Activated CD8-positive, alpha-beta T cell treated with anti-CD3 and anti-CD28 coated beads for 36 hours (primary cell): ENCODE measurements at regions not wholly inside any gene's neighbourhood (a gene's known extent, or its start where the extent isn't known, plus 50 kb on each side); places are given as distances from the start of the nearest gene placed in this dataset.

Source experiments
- ATAC-seq: fragments of 200-7000 bp; cut with Tn5 transposase; one replicate; pipeline ENCODE4 v1.10.0; 2021; ENCODE audit warnings: mild to moderate bottlenecking, moderate library complexity
- CTCF ChIA-PET: fragments of 350-600 bp; sonication (Branson Sonifier 250); formaldehyde crosslinking; loops from one replicate; lab custom pipeline; 2021; ENCODE audit warnings: antibody characterized with exemption; lab: Charles Lee
- POLR2A ChIA-PET: fragments of 350-600 bp; sonication (Branson Sonifier 250); formaldehyde crosslinking; loops from one replicate; lab custom pipeline; 2021; ENCODE audit warnings: antibody characterized with exemption; lab: Charles Lee
- DNase-seq: peaks from one replicate; pipeline ENCODE4 v3.0.0-alpha.2; 2020
- H3K27ac Mint-ChIP-seq: one replicate; pipeline ENCODE4 v1.8.0; 2021; ENCODE audit warnings: mild to moderate bottlenecking, mixed read lengths
- H3K27me3 Mint-ChIP-seq: one replicate; pipeline ENCODE4 v1.8.0; 2021; ENCODE audit warnings: mixed read lengths
- H3K36me3 Mint-ChIP-seq: one replicate; pipeline ENCODE4 v1.8.0; 2021; ENCODE audit warnings: low read depth, mixed read lengths
- H3K4me1 Mint-ChIP-seq: one replicate; pipeline ENCODE4 v1.8.0; 2021; ENCODE audit warnings: low read depth, mixed read lengths
- H3K4me3 Mint-ChIP-seq: one replicate; pipeline ENCODE4 v1.8.0; 2021; ENCODE audit warnings: mild to moderate bottlenecking, moderate library complexity, mixed read lengths
- H3K9me3 Mint-ChIP-seq: one replicate; pipeline ENCODE4 v1.8.0; 2021; ENCODE audit warnings: mixed read lengths
- CTCF ChIP-seq: fragments of 200-600 bp; IDR thresholded peaks from one replicate; pipeline ENCODE4 v1.8.0; 2022; ENCODE audit warnings: antibody characterized with exemption, mild to moderate bottlenecking
- intact Hi-C: fragments of 100-400 bp; cut with micrococcal nuclease; formaldehyde crosslinking; loops from one replicate; pipeline ENCODE4 v1.10.0; 2022

- H3K9me3 Mint-ChIP-seq, result no peaks in the 10 kb centered on the region
- intact Hi-C loops, result no loop called here
- H3K27me3 Mint-ChIP-seq, result peaks cover 34% of the 10 kb centered on the region
- TF ChIP-seq CTCF, result no peak
- ChIA-PET POLR2A (interaction anchor here (0.7 to 1.2 kb wide), 3 partner anchors 13 to 138 kb away, joined by 3 to 4 read pairs (median 3); no protein-coding TSS in a partner anchor), CTCF (interaction anchor here (1.0 to 2.1 kb wide), 4 partner anchors 60 to 278 kb away, joined by 3 to 5 read pairs (median 4); no protein-coding TSS in a partner anchor)
- ATAC-seq, result peak; percentile 59
- H3K4me1 Mint-ChIP-seq, result peaks cover 34% of the 10 kb centered on the region
- peak; percentile 85 for DNase-seq
- H3K27ac Mint-ChIP-seq, result peak overlapping the region; percentile 11
- H3K36me3 Mint-ChIP-seq, result peaks cover 8% of the 10 kb centered on the region
- peak overlapping the region; percentile 95 for H3K4me3 Mint-ChIP-seq
Observed at GRCh38 chr6:44002593-44003344, 124.5 kb downstream of the MRPL14 start.

- ChIA-PET POLR2A (interaction anchor here (1.5 kb wide), 1 partner anchor 231 kb away, joined by 6 read pairs; the partner anchor contains the start of gene VEGFA), CTCF (interaction anchor here (2.1 to 2.3 kb wide), 3 partner anchors 60 to 233 kb away, joined by 5 to 8 read pairs (median 6); partner anchors contain the start of gene VEGFA)
- intact Hi-C loops, result no loop called here
- TF ChIP-seq CTCF, result no peak
- ATAC-seq (peak; percentile 5), DNase-seq (peak; percentile 67)
- Mint-ChIP-seq H3K27ac (peak overlapping the region; percentile 11), H3K9me3 (no peaks in the 10 kb centered on the region), H3K4me3 (peak overlapping the region; percentile 95), H3K4me1 (peaks cover 34% of the 10 kb centered on the region), H3K36me3 (peaks cover 8% of the 10 kb centered on the region), H3K27me3 (peaks cover 33% of the 10 kb centered on the region)
Observed at GRCh38 chr6:44002067-44002592, 125.1 kb downstream of the MRPL14 start.

- peak; percentile 50 for TF ChIP-seq CTCF
- CTCF ChIA-PET, result interaction anchor here (0.9 to 2.3 kb wide), 6 partner anchors 8 to 232 kb away, joined by 3 to 8 read pairs (median 5); partner anchors contain the start of gene VEGFA
- Mint-ChIP-seq H3K27ac (peak overlapping the region; percentile 96), H3K9me3 (no peaks in the 10 kb centered on the region), H3K4me3 (peak overlapping the region; percentile 95), H3K4me1 (peaks cover 34% of the 10 kb centered on the region), H3K36me3 (peaks cover 8% of the 10 kb centered on the region), H3K27me3 (peaks cover 31% of the 10 kb centered on the region)
- DNase-seq (peak; percentile 71), ATAC-seq (peak; percentile 37)
- POLR2A ChIA-PET, result interaction anchor here (0.6 to 1.5 kb wide), 2 partner anchors 77 to 231 kb away, joined by 3 to 6 read pairs; partner anchors contain the start of gene VEGFA
- intact Hi-C loops, result no loop called here
Observed at GRCh38 chr6:44001318-44002066, 125.8 kb downstream of the MRPL14 start.

GRCh38 chr6:44000164-44000842, 126.9 kb downstream of the MRPL14 start:
- Mint-ChIP-seq H3K27me3 (peaks cover 25% of the 10 kb centered on the region), H3K27ac (peak overlapping the region; percentile 96), H3K9me3 (no peaks in the 10 kb centered on the region), H3K36me3 (peaks cover 8% of the 10 kb centered on the region), H3K4me3 (peak overlapping the region; percentile 95), H3K4me1 (peaks cover 34% of the 10 kb centered on the region)
- POLR2A ChIA-PET, result interaction anchor here (0.6 to 0.7 kb wide), 2 partner anchors 20 to 78 kb away, joined by 3 read pairs; no protein-coding TSS in a partner anchor
- intact Hi-C loops, result no loop called here
- CTCF ChIA-PET, result interaction anchor here (0.6 to 2.3 kb wide), 8 partner anchors 9 to 350 kb away, joined by 3 to 8 read pairs (median 4); partner anchors contain the start of gene VEGFA
- peak; percentile 70 for ATAC-seq
- TF ChIP-seq CTCF, result no peak
- peak; percentile 91 for DNase-seq
